GM23248 (cell line): ENCODE measurements at regions not wholly inside any gene's neighbourhood (a gene's known extent, or its start where the extent isn't known, plus 50 kb on each side); places are given as distances from the start of the nearest gene placed in this dataset.

Experiments used
- EZH2 ChIP-seq: fragments of 200-600 bp; sonication (generic); IDR thresholded peaks from 2 replicates; pipeline ENCODE4 v1.6.1; 2018; ENCODE audit warnings: antibody characterized with exemption, mild to moderate bottlenecking; ENCODE audit not compliant: insufficient read depth, poor library complexity, severe bottlenecking
- EZH2phosphoT487 ChIP-seq: fragments of 200-600 bp; sonication (generic); IDR thresholded peaks from 2 replicates; pipeline ENCODE4 v1.6.1; 2018; ENCODE audit warnings: antibody characterized with exemption, moderate library complexity, mild to moderate bottlenecking, low read depth; ENCODE audit not compliant: insufficient read depth

DNA sequence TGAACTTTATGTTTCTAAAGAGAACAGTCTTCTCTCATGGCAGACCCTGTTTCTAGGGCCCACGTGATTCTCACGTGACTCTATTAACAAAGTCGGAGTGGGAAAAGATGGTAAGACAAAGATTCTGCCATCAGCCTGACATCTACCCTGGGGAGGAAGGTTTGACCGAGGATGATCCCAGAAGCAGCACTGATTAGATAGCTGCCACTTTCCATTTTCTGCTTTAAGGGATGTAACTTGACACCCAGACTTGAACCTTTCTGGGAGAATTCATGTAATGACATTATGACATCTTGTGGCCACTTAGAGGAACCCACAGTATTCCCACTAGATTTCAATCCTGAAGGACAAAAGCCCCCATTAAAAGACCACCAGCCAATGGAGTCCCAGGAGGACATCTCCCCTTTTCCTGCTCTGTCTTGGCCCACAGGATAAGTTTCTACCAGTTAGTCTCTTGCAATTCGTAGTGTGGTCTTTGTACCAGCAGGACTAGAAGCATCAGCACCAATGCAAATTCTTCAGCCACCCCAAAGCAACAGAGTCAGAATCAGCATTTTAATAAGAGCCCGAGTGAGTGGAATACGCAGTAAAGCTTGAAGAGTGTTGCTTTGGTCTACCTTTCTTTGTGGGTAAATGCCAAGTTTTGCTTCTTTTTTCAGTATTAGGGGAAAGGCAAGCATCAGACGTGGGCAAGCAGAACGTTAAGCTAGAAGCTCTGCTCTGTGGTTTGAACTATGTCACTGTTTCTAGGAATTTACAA lies 480.5 kb upstream of the PROK2 start:
- TF ChIP-seq EZH2: no peak
- no peak for TF ChIP-seq EZH2phosphoT487
